ENCODE measurements at regions not wholly inside any gene's neighbourhood (a gene's known extent, or its start where the extent isn't known, plus 50 kb on each side); places are given as distances from the start of the nearest gene placed in this dataset.
A peak's percentile ranks its signal among the peaks of the same experiment; 100 is the strongest.

DNA sequence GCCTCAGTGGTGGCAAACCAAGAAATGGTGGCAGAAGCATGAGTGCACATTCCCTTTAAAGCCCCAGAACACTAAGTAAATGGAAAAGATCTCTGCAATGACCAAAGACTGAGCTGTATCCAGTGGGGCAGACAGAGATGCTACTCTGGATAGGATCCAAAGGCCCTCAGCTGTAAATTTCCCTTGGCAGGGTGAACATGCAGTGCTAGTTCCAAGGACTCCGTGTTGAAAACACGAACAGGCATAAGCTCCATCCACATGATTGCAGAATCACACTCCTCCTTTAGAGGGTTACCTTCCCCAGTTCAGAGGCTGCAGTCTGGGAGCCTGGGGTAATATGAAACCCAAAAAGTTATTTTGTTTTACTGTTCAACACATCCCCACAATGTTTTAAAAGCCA lies 98.6 kb upstream of the KLF7 start:
- intact Hi-C loops (cut with micrococcal nuclease) = no loop called here
- Histone ChIP-seq H3K4me3 (ENCODE audit: insufficient read depth, low read depth, low read length) (no peak overlapping the region), H2AK5ac (ENCODE audit: low read depth, low read length) (no peak overlapping the region), H2BK20ac (ENCODE audit: low read depth, low read length) (no peak overlapping the region), H4K91ac (ENCODE audit: insufficient read depth, low read depth, low read length) (no peak overlapping the region), H3K9ac (ENCODE audit: low read depth, low read length) (no peak overlapping the region), H3K14ac (replicated peaks; ENCODE audit: low read depth, low read length) (0 out of 2 replicates have a peak overlapping the region, but pooled peaks have one; percentile 9), H3K4me1 (ENCODE audit: control insufficient read depth, insufficient read depth, low read length) (peaks cover 17% of the 10 kb centered on the region), H4K20me1 (ENCODE audit: insufficient read depth, low read length) (no peaks in the 10 kb centered on the region), H3K56ac (ENCODE audit: extremely low read depth, insufficient read depth, low read length) (no peak overlapping the region), H2AK9ac (replicated peaks; ENCODE audit: low read depth, low read length, poor library complexity) (no peak overlapping the region), H3K18ac (ENCODE audit: low read depth, low read length) (no peak overlapping the region), H2BK15ac (ENCODE audit: low read depth, low read length) (no peak overlapping the region), H2AFZ (replicated peaks; ENCODE audit: low read length, poor library complexity) (no peak overlapping the region), H3K4me2 (ENCODE audit: low read depth, low read length) (no peak overlapping the region), H3K9me1 (ENCODE audit: insufficient read depth, low read length) (peaks cover 17% of the 10 kb centered on the region), H3K27me3 (ENCODE audit: control insufficient read depth, insufficient read depth, low read length) (no peaks in the 10 kb centered on the region), H2BK120ac (ENCODE audit: low read depth, low read length) (no peak overlapping the region), H3K23ac (ENCODE audit: low read depth, low read length) (no peak overlapping the region), H3K79me1 (ENCODE audit: low read depth in 1 of 2, low read length in 2 of 2) (peaks cover 0 to 18% of the 10 kb centered on the region in 2 experiments; a peak in 2 of 4 replicates), H3K4ac (ENCODE audit: low read depth, low read length) (no peak overlapping the region), H3K27ac (ENCODE audit: insufficient read depth, low read length) (no peak overlapping the region), H4K8ac (ENCODE audit: low read depth in 2 of 2, low read length in 2 of 2) (no peak overlapping the region), H3K36me3 (ENCODE audit: control insufficient read depth, insufficient read depth, low read length) (no peaks in the 10 kb centered on the region), H3K9me3 (ENCODE audit: control insufficient read depth, insufficient read depth, low read length) (no peaks in the 10 kb centered on the region), H2BK5ac (ENCODE audit: low read depth, low read length, poor library complexity, severe bottlenecking) (no peak overlapping the region), H4K5ac (ENCODE audit: low read depth, low read length) (no peak overlapping the region)
- ATAC-seq (ENCODE audit: low read depth) = no peak
- no TSS peak for BruUV-seq (replicated peaks)
- ChIA-PET CTCF (no interaction called here), POLR2A (ENCODE audit: unreplicated experiment) (interaction anchor here (1.0 kb wide), 1 partner anchor 71 kb away, joined by 3 read pairs; no protein-coding TSS in a partner anchor)
- dilution Hi-C loops (cut with HindIII; ENCODE audit: low sequenced_read_pairs, unreplicated experiment) = no loop called here
- WGBS, 2 experiments (ENCODE audit: extremely low coverage in 2 of 2, insufficient read length in 1 of 2) = 100% methylated on average over 1 of the region's 2 CpGs; no CpG with 5 or more reads in 1 of the 2 experiments
- in situ Hi-C loops (cut with MboI; ENCODE audit: low sequenced_read_pairs) = no loop called here
- no peak for DNase-seq
- TF ChIP-seq, protein P1, sequence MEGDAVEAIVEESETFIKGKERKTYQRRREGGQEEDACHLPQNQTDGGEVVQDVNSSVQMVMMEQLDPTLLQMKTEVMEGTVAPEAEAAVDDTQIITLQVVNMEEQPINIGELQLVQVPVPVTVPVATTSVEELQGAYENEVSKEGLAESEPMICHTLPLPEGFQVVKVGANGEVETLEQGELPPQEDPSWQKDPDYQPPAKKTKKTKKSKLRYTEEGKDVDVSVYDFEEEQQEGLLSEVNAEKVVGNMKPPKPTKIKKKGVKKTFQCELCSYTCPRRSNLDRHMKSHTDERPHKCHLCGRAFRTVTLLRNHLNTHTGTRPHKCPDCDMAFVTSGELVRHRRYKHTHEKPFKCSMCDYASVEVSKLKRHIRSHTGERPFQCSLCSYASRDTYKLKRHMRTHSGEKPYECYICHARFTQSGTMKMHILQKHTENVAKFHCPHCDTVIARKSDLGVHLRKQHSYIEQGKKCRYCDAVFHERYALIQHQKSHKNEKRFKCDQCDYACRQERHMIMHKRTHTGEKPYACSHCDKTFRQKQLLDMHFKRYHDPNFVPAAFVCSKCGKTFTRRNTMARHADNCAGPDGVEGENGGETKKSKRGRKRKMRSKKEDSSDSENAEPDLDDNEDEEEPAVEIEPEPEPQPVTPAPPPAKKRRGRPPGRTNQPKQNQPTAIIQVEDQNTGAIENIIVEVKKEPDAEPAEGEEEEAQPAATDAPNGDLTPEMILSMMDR (conservative IDR thresholded peaks at IDR 0.05; ENCODE audit: low read depth, low read length) = no peak
- TF ChIP-seq NFE2L2 (IDR thresholded peaks at IDR 0.05; ENCODE audit: low read depth, low read length) (no peak), RFX5 (IDR thresholded peaks at IDR 0.05; ENCODE audit: low read depth, low read length) (no peak), RAD21 (IDR thresholded peaks at IDR 0.05; ENCODE audit: low read length) (no peak), CHD1 (IDR thresholded peaks at IDR 0.05; ENCODE audit: low read depth, low read length) (no peak), CEBPB (IDR thresholded peaks at IDR 0.05; ENCODE audit: low read depth, low read length) (no peak), SMC3 (IDR thresholded peaks at IDR 0.05; ENCODE audit: low read depth, low read length) (no peak), POLR2A (IDR thresholded peaks at IDR 0.05; ENCODE audit: low read depth, low read length) (no peak), MXI1 (IDR thresholded peaks at IDR 0.05; ENCODE audit: borderline replicate concordance, low read depth, low read length) (no peak), MAFK (IDR thresholded peaks at IDR 0.05; ENCODE audit: low read depth, low read length) (no peak), FOS (IDR thresholded peaks at IDR 0.05; ENCODE audit: low read depth, low read length) (no peak)
- TF ChIP-seq, protein P2, sequence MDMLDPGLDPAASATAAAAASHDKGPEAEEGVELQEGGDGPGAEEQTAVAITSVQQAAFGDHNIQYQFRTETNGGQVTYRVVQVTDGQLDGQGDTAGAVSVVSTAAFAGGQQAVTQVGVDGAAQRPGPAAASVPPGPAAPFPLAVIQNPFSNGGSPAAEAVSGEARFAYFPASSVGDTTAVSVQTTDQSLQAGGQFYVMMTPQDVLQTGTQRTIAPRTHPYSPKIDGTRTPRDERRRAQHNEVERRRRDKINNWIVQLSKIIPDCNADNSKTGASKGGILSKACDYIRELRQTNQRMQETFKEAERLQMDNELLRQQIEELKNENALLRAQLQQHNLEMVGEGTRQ (IDR thresholded peaks at IDR 0.05; ENCODE audit: low read depth, low read length) = no peak
- TF ChIP-seq, protein P3, sequence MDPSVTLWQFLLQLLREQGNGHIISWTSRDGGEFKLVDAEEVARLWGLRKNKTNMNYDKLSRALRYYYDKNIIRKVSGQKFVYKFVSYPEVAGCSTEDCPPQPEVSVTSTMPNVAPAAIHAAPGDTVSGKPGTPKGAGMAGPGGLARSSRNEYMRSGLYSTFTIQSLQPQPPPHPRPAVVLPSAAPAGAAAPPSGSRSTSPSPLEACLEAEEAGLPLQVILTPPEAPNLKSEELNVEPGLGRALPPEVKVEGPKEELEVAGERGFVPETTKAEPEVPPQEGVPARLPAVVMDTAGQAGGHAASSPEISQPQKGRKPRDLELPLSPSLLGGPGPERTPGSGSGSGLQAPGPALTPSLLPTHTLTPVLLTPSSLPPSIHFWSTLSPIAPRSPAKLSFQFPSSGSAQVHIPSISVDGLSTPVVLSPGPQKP (IDR thresholded peaks at IDR 0.05; ENCODE audit: borderline replicate concordance, low read depth, low read length) = no peak

Data from IMR-90 (cell line).